Cerebellar nuclear complex (tissue), 1 donor: ENCODE measurements at regions not wholly inside any gene's neighbourhood (a gene's known extent, or its start where the extent isn't known, plus 50 kb on each side); places are given as distances from the start of the nearest gene placed in this dataset.
"Not testable (repeated sequence)": the region's sequence is repeated elsewhere in the genome, so short reads cannot be mapped to it uniquely, and the experiment has no call there.

Source experiments
- DNase-seq, 2 experiments: peaks; one replicate each; lab custom pipeline; 2025; lab: John Stamatoyannopoulos, UW

DNA sequence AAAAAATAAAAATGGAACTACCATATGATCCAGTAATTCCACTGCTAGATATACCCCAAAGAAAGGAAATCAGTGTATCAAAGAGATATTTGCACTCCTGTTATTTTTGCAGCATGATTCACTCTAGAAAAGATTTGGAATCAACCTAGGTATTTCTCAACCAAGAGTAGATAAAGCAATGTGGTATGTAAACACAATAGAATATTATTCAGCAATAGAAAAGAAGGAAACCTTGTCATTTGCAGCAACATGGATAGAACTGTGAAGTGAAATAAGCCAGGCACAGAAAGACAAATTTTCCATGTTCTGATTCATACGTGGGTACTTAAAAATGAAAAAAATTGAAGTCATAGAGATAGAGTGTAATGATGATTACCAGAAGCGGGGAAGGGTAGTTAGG is 362.3 kb upstream of the EPHA5 start:
- DNase-seq, result no peak

DNA sequence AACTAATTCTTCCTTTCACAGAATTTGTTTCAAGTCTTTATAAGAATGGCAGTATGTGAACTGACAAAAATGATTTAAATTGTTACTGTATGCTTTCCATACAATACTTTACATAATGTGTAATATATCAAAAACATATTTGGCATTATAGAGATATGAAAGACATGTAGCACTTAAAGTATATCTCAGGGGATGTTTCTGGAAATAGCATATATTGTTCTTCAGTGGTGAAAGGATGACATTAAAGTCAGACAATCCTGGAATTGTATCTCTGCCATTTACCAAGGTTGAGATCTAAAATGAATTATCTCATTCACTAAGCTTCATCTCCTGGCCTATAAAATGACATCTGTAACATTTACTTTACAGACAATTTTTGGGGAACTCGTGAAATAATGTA is 358.4 kb upstream of the EPHA5 start:
- DNase-seq, result no peak

DNA sequence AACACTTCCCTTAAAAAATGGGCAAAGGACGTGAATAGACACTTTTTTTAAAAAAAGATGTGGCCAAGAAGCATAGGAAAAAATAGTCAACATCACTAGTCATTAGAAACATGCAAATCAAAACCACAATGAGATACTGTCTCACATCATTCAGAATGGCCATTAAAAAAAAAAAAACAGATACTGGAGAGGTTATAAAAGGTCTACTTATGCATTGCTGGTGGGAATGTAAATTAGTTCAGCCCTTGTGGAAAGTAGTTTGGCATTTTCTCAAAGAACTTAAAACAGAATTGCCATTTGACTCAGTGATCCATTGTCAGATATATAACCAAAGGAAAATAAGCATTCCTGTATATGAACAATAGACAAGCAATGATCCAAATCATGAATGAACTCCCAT is 352.8 kb upstream of the EPHA5 start:
- no peak for DNase-seq

DNA sequence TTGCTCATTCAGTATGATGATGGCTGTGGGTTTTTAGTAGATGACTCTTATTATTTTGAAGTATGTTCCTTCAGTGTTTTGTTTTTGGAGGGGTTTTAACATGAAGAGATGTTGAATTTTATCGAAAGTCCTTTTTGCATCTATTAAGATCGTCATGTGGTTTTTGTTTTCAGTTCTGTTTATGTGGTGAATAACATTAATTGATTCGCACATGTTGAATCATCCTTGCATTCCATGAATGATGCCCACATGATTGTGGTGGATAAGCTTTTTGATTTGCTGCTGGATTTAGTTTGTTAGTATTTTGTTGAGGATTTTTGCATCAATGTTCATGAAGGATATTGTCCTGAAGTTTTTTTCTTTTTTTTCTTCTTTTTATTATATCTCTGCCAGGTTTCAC is 347.4 kb upstream of the EPHA5 start:
- DNase-seq, result no peak

DNA sequence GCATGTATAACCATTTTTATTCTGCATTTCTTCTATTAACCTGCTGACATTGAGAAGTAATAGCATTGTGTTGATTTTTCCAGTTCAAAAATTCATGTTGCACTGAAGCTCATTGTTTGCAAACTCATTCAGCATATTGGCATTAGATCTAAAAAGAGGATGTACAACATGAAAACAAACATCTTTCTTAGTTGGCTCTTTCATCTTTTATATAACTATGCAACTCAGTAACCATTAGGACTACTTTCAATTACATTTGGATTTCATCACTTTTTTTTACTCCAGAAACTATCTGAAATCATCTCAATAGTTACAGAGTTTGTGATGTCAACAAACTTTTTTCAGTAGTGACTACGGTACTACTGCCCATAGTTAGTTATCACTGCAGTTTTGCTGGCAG is 346.0 kb upstream of the EPHA5 start:
- DNase-seq, result no peak

DNA sequence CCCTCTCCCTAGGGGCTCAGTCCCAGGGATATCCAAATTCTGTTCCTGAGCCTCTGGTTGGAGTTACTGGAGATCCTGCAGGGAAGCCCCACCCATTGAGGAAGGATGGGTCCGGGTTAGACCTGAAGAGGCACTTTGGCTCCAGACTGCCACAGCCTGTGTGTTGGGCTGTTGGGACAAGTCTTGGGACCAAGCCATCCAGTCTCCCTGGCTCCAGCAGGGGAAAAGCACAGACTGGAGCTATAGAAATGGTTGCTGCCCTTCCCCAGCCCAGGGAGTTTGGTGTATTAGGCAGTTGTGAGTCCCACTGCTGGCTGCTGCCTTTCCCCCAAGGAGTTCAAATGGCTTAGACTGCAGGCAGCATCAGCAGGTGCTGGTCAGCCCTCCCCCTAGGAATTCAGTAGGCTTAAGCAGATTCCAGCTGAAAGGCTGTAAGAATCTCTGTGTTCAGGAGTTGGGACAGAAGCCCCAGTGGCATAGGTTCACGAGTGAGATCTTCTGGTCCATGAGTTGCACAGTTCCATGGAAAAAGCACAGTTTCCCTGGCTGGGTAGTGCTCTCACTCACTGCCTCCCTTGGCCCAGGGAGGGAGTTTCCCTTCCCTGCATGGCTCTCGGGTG is 344.0 kb upstream of the EPHA5 start:
- DNase-seq, result no peak

DNA sequence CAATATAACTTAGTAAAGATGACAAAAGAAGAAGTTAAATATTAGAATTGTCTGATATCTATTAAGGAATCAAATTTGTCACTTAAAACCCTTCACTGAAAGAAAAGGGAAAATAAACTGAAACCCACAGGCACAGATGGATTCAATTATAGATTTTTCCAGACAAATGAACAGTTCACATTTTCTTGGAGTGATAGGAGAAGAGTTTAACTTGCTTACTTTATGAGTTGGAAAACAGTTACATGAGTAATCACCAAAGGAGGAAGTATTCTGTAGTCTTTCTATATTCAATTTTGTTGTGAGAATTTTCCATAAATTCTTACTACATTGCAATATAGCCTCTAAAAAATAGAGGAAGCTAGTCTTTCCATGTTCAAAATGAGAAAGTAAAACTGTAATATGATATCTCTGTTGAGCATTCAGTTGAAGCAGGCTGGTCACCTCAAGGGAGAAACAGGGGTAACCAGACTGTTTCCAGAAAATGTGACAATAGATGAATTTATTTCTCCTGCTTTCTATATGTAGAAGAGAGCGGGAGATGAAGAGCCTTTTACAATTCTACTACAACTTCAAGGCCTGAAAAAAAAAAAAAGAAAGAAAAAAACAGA is 330.3 kb upstream of the EPHA5 start:
- no peak for DNase-seq

DNA sequence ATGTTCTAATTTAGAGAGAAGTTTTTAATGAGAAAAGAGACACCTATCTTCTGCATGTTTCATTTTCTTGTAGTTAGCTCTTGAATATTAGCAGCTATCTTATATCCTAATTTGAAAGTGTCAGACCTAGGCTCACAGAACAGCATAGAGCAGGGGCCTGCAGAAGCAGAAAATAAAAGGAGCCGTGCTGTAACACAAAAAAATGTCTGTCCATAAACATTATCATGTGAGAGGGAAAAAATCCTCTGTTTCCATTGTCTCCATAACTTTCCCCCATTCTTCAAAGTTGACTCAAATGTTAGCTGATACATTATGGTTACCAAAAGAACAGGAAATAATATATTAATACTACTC is 329.2 kb upstream of the EPHA5 start:
- DNase-seq, result no peak

DNA sequence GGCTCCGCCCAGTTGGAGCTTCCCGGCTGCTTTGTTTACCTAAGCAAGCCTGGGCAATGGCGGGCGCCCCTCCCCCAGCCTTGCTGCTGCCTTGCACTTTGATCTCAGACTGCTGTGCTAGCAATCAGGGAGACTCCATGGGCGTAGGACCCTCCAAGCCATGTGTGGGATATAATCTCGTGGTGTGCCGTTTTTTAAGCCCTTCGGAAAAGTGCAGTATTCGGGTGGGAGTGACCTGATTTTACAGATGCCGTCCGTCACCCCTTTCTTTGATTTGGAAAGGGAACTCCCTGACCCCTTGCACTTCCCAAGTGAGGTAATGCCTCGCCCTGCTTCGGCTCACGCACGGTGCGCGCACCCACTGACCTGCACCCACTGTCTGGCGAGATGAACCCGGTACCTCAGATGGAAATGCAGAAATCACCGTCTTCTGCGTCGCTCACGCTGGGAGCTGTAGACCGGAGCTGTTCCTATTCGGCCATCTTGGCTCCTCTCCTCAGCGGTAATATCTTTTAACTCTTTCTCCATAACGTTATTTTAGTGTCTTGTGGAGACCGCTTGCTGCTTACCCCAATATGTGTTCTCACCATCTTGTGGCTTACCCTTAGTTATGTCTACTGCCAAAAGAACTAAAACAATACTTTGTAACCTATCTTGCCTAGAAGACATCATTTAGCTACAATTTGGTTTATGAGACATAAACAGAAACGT is 328.7 kb upstream of the EPHA5 start:
- DNase-seq, result not testable (repeated sequence)

DNA sequence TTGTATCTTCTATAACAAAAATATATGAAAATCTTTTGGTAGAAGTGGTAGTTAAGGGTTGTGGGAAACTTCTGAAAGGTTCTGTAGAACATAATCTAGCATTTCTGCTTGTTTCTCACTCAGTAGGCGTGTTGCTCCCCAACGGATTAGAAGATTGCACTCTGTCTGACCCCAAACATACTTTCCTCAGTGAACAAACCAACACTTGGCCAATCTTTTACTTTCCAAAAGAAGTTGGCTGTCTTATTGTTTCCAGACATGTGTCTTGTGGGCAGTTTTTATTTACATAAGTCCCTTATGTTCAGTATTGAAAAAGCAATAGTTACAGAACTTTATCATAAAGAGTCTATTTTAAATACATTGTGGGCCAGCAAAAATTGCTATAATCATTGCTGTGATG is 312.8 kb upstream of the EPHA5 start:
- no peak for DNase-seq

DNA sequence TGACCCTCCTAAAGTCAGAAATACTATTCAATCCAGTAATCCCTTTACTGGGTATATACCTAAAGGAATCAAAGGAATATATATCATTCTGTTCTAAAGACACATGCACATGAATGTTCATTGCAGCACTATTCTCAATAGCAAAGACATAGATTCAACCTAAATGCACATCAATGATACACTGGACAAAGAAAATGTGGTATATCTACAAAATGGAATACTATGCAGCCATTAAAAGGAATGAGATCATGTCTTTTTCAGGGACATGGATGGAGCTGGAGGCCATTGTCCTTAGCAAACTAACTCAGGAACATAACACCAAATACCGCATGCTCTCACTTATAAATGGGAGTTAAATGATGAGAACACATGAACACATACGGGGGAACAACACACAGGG is 306.0 kb upstream of the EPHA5 start:
- no peak for DNase-seq

DNA sequence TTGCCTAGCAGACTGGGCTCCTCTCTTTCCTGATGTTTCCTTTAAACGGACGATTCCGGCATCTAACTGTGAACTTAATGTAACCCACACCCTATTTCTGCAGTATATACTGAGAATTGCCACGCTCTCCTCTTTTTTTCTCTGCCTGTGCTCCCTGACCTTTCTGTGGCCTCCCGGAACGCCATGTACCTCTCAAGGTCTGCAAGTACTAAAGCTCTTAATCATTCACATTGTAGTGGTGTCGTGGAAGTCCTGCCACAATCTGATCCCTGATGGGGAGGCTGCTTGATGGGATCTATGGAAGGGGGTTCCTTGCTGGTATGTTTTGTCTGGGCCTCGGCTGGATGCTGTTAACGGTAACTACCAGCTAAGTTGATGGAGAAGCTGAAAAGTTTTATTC is 302.9 kb upstream of the EPHA5 start:
- no peak for DNase-seq

DNA sequence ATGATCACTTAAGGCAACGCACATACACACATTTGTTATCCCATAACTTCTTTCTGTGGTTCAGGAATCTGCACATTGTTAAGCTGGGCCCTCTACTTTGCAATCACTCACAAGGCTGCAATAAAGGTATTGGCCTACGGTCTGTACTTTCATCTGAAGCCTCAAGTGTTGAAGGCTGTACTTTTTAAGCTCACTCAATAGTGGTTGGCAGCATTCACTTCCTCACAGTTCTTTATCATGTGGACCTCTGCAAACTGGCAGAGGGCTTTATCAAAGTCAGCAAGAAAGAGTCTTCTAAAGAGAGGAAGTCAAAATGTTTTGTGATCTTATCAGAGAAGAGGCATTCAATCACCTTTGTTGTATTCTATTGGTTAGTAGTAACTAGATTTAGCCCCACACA is 301.4 kb upstream of the EPHA5 start:
- no peak for DNase-seq

DNA sequence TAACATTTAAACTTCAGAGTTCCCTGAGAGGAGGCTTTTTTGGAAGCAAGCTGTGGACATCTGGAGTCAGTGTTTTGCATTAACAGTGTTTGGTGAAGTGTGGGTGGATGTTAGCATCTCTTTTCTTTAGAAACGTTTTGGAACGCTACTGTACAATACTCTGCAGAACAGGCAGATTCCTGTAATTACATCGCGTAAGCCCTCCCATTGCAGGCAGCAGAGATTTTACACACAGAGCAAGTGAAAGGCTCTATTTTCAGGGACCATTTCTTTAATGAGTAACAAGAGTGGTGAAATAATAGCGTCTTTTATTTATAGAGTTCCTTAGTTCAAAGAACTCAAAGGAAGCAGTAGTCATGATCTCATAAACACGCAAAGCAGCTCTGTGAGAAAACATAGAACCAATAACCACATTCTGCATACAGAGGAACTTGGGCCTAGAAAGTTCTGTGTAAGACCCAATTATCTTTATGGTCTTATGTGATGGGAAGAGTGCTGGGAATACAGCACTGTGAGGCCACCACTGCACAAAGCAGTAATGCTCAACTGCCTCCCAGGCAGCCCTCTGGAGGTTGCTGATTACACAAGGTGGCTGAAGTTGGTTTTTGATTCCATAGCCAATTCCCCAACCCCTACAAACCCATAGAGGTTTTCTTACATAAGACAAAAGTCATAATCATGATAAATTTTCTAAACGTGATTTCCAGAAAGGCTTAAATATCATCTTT is 298.7 kb upstream of the EPHA5 start:
- DNase-seq, result no peak

DNA sequence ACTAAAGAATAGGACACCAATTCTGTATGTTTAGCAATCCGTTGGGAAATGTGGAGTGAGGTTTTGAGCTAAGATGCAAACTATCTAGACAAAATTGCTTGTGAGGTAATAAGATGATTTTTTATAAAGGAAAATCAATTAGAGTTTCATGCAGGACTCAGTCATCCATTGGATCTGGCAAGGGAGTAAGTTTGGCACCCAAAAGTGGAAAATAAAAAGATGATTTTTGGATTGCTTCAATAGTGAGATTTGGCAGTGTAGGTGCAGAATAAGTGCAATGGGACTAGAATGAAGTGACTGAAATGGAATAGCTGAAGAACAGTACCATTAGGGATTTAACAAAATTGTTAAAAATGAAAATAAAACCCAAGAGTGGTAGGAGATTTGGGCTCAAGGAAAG is 290.5 kb upstream of the EPHA5 start:
- DNase-seq, result no peak

DNA sequence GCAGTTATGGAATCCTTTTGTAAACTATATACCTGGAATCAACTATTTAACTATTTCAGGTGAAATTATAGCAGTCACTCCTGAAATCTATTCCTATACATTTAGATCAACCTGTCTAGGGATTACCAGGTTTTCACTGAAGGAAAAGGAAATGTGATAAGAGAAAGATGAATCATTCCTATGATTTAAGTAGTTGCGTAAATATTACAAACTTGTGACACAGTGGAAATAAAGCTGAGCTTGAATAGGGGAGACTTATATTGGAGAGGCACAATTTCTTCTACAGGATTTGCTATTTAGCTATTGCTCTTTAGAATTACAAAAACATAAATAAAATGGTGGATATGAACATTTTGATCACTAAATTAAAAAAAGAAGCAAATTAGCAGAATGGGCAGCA is 284.1 kb upstream of the EPHA5 start:
- no peak for DNase-seq

DNA sequence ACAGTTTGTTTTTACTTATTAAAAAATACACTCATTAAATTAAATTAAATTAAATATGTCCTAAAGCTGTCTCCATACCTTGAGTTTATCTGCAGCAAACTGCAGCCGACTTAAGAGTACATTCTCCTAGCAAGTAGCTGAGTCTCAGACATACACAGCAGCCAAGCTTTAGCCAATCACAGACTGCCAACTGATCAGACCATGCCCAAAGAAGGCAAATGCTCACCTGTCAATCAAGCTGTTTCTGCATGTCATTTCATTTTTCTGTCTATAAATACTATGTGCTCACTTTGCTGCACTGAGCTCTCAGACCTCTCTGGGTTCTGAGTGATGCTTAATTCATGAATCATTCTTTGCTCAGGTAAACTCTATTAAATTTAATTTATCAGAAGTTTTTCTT is 280.9 kb upstream of the EPHA5 start:
- no peak for DNase-seq

DNA sequence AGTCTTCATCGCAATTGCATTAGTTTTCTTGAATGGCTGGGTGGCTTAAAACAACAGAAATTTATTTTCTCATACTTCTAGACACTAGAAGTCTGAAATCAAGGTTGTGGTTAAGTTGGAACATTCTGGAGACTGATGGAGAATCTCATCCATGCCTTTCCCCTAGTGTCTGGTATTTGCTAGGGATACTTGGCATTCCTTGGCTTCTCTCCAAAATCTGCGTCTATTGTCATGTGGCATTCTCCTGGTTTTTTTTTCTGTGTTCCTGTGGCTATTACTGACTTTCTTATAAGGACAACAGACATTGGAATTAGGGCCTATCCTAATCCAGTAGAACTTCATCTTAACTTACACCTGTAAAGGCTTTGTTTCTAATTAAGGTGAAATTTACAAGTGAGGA is 272.8 kb upstream of the EPHA5 start:
- no peak for DNase-seq

DNA sequence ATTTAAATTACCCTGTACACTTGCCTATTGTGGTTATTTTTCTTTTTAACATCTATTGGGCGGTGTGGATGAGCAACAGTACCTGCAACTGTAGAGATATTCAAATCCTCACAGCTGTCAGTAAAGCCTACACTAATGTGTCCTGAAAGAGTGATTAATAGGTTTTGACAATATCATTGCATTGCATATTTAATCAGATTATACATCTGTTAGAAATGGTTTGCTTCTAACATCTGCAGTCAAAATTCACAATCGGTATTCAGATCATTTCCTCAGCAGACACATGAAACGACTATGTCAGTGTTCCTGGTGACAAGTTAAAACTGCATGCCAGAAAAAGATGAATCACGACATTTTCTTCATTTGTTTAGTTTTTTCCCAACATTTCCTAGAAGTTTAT is 254.6 kb upstream of the EPHA5 start:
- DNase-seq, result no peak

DNA sequence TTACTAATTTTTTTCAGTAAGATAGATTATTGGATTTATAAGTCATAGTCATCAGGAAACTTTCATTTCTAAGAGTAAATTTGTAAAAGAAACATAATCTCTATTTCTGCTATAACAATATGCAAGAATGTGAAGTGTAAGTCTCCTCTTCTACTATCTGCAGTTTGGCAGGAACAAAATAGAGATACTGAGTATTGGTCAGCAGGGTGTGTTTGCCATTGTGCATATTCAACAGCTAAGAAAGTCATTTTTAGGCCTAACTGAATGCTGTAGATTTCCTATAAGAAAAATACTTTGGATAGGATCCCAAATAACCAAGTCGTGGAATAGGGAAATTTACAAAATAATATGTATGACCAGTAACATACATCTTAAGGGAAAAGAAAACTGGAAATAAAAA is 253.3 kb upstream of the EPHA5 start:
- DNase-seq, result no peak

DNA sequence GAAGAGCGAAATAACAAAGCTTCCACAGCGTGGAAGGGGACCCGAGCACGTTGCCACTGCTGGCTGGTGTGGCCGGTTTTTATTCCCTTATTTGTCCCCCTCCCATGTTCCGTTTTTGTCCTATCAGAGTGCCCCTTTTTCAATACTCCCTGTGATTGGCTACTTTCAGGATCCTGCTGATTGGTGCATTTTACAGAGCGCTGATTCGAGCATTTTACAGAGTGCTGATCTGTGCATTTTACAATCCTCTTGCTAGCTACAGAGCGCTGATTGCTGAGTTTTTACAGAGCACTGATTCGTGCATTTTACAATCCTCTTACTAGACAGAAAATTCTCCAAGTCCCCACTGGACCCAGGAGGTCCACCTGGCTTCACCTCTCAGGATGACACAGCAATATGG is 250.9 kb upstream of the EPHA5 start:
- no peak for DNase-seq

DNA sequence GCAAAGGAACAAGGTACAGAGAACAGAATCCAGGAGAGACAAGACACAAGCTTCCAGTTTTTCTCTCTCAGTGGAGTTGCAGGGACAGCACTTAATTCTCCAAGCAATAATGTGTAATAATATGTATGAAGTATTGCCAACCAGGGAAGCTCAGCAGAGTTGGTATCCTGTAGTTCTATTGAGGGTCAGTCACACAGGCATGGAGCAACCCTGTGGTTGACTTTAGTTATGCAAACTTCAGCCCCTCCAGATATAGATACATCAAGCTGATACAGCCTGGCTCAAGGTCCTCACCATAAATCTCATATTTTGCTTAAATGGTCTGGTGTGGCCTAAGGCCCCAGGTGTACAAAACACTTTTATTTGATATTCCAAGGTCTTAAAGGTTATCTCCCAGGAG is 248.6 kb upstream of the EPHA5 start:
- no peak for DNase-seq

DNA sequence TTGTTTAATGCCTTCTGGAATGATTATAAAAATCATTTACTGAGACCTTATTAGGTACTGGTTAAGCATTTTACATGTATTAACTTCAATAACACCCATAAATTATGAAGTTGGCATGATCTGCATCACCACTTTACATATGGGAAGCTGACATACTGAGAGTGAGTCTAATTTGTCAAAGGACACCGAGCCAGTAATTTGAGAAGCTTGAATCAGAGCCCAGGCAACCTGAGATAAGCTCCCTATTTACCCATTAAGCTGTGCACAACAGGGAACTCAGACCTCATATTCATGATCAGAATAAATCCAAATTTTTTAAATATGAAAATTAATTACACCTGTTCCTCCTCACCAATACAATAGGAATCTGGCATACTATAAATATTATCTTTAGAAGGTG is 247.9 kb upstream of the EPHA5 start:
- DNase-seq, result no peak
